HG03460 (cell line): ENCODE measurements at regions not wholly inside any gene's neighbourhood (a gene's known extent, or its start where the extent isn't known, plus 50 kb on each side); places are given as distances from the start of the nearest gene placed in this dataset.

Experiments used
- ATAC-seq: cut with Tn5 transposase; IDR thresholded peaks from one replicate; pipeline ENCODE4 v1.9.1; 2021; ENCODE audit not compliant: unreplicated experiment

DNA sequence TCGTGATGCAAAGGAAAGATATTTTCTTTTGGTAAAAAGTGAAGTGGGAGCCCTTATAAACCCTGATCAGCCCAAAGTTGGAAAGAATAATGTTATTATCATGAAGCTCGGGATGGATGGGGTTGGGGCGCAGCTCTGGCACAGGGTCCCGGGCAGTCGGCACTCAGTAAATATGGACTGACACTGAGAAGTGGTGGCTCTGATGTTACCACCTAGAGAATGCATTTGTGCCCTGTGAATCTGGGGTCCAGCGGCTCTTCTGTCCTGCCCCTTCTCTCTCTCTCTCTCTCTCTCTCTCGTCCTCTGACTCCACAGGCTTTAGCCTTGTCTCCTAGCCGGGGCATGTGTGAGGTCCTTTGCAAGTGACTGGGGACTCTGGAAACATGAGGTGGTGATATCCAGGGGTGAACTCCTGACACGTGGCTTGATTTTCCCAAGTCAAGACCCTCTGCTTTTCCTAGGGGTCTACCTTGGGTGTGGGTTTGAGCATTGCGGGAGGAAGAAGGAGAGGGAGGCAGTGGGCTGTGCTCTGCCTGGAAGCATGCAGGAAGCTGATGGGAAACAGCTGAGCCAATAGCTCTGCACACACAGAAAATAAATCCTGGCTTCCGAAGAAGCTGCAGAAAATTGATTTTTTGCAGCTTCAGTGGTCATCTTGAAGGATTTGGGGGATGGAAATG, 162.7 kb downstream of the MACROH2A1 start:
- no peak for ATAC-seq

GRCh38 chr5:135235551-135236227, 163.3 kb downstream of the MACROH2A1 start:
- ATAC-seq = no peak

DNA sequence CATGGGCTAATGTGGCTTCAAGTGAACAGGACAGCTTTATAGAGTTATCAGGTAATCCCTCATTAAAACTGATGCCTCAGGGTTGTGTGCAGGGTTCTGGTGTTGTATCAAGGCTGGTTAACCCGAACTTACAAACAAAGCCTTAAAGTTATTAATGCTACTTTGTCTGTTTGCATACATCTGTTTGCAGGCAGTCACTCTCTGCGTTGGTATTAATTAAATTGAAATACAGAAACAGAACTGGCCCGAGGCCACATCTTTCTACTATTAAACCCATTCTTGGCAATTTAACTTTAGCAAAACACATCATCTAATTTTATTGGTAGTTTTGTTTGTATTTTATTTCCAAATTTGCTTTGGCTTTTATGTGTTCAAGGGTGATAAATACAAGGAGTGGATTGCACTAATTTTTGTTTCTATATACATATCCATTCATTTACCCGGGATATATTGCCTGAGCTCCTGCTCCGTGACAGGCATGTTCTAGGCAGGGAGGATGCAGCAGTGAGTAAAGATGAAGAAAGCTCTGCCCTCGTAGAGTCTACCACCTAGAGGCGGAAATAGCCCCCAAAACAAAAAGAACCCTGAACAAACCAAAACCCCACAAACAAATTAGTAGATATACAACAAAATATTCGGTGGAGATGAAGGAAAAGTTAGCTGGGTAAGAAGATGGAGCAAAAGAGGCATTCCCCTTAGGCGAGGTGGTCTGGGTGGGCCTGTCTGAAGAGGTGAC, 164.2 kb downstream of the MACROH2A1 start:
- no peak for ATAC-seq

DNA sequence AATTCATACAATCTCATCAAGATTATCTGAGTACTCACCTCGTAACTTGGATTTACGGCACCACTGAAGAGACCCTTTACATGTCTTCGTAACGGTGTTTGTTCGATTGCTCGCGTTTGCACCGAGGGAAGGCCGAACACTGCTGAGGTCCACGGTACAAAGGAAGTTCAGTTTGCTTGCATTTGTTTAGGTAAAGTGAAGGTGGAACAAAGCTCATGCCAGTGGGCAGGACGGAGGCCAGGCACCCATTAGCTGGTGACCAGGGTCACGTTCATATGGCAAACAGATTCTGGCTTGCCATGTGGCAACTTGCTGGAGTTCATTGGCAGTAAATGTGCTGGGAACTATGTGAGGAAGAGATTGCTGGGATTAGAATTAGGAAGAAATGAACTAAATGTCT, 164.8 kb downstream of the MACROH2A1 start:
- no peak for ATAC-seq

DNA sequence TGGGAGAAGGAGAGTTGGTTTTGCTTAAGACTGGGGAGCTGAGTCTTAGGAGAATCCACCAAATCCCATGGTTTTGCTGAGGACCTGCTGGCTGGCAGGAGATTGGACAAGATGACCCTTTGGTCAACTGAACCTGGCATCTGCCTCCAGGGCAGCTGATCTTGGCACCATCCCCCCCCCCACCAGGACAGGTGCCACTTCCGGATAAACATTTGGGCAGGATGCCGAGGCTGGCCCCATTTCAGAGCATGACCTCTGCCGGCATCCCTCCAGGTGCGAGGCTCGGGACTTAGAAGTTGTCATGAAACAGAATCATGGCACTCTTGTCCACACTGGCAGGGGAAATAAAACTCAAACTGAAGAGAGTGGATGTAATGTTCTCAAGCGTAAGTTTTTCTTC, 165.6 kb downstream of the MACROH2A1 start:
- ATAC-seq = no peak

GRCh38 chr5:135232958-135233357, 166.1 kb downstream of the MACROH2A1 start:
- ATAC-seq = no peak

DNA sequence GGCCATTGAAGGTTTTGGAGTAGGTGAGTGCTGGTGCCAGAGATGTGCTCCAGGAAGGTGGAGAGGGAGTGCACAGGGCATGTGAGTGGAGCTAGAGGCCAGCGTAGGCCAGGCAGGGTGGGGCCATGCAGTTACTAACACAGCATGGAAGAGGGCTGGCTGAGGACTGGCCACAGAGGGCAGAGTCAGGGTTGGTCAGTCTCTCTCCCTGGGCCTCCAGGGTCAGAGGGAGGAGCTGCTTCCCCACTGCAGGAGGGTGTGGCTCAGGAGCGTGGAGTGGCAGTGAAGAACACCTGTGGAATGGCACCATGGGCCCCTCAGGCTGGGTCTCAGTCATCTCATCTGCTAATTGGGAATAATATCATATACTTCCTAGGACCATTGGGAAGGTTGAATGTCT, 167.7 kb downstream of the MACROH2A1 start:
- no peak for ATAC-seq

DNA sequence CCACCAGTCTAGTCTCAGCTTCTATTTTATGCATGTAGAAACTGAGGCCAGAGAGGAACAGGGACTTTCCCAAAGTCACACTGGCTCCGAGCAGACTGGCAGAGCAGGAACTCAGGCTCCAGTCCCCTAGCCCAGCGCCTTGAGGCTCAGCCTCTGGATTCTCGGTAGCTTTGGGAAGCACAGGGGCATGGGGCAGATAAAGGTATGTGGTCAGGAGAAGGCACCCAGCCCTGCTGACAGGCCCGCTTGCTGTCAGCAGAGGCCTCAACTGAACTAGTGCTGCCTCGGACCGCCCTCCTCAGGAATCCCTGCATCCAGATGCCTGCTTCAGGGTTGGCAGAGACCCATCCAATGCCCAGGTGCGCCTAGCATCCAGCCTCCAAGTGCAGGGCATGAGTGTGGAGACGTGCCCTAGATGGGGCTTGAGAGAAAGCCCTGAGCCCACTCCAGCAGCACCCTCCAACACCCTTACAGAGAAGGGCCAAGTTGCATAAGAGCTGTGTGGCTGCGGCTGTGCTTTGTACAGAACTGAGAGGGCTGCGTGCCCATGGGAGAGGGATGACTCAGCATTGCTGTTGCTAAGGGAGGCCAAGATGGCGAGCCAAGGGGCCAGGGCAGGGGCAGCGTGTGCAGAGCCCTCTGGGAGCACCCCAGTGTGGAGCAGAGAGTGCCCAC, 168.6 kb downstream of the MACROH2A1 start:
- no peak for ATAC-seq

DNA sequence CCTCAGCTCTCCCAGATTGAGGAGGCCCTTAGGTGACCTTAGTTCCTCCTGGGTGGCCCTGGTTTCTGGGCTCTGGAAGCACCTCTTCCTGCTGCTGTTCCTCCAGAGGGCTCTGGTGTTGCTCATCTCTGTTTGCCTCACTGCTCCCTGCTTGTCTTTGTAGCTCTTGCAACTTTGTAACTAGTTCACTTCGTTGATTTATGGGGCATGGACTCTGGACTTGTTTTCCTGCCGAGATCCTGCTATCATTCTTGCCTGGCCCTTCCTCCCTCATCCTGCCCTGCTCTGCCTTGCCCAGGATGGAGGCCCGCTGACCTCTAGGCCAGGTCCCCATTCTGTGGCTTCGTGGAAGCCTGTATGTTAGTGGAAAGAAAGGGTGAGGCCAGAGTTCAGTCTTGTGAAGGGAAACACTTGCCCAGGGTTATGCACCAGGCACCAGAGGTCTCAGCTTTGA, 169.3 kb downstream of the MACROH2A1 start:
- no peak for ATAC-seq

- no peak for ATAC-seq
Measured at GRCh38 chr5:135229122-135229521, 169.9 kb downstream of the MACROH2A1 start.

- no peak for ATAC-seq
Measured at GRCh38 chr5:135228222-135228621, 170.8 kb downstream of the MACROH2A1 start.

- no peak for ATAC-seq
Measured at GRCh38 chr5:135227064-135228022, 171.7 kb downstream of the MACROH2A1 start.

DNA sequence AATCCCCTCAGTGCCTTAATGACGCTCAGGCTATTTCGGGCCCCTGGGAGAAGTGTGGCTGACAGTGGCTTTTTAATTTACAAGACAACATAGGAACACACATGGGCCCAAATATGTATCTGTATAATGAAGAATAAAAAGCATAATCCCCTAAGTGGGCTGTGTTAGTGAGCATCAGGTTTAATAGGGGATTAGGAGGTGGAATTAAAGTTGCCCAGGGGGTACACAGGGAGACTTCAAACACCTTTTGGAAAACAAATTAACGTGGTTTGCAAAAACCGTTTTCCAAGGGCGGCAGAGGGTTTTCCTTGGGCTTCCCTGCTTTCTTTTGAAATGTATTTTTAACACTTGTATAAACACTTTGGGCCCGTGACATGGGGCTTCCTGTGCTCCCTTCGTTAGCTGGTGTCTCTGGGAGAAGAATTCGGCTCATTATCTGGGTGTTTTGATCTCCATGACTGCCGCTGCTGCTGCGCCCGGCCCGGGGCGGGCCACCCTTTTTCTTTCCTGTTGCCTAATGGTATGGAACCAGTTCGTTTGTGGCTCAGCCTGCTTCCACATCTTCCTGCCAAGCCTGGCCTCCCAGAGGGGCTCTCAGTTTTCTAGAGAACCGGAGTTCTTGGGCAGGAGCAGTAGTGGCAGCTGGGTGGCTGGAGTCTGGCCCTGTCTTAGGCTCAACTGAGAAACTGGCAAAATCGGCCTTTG, 173.0 kb downstream of the MACROH2A1 start:
- ATAC-seq = no peak

DNA sequence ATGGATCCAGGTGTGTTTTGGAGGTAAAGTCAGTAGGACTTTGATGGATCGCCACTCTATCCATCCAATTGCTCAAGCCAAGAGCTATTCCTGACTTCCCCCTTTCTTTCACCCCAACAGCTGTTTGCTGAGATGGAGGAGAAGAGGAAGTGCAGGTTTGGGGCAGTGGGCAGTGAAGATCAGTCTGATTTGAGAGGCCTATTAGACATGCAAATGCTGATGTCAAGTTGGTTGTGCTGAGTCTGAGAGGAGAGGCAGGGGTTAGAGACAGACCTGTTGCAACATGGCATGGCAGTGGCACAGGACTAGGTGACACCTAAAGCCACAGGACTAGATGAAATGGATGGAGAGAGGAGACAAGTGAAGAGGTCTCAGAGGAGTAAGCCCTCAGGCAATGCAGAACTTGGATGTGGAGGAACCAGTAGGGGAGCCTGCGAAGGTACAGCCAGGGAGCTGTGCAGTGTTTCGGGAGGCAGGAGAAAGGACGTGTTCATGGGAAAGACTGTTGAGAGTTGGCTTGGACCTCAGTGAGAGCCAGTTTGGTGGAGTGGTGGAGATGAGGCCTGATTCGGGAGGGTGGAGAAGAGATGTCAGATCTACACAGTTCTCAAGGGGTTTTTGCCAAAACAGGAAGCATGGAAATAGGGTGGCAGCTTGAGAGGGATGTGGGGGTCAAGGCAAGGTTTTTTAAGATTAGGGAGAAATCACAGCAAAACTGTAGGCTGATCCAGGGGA, 175.0 kb downstream of the MACROH2A1 start:
- ATAC-seq = no peak

GRCh38 chr5:135223404-135223803, 175.6 kb downstream of the MACROH2A1 start:
- ATAC-seq = no peak

DNA sequence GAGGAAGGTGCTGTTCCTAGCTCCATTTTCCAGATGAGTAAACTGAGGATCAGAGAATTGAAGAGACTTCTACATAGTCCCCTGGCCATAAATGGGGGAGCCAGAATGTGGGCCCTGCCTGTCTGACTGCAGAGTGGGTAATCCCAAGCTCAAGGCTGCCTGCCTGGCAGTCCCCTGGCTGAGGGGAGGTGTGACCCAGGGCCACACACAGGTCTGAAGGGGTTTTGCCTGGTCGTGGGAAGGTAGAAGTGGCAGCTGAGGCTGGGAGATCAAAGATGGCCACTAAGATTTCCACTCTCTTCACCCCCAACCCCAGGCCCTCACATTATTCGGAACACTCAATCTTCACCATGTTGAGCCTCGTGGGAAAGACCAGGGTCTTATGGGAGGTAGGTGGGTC, 176.3 kb downstream of the MACROH2A1 start:
- no peak for ATAC-seq

- no peak for ATAC-seq
Measured at GRCh38 chr5:135222171-135222681, 176.8 kb downstream of the MACROH2A1 start.

- no peak for ATAC-seq
Measured at GRCh38 chr5:135221696-135222095, 177.3 kb downstream of the MACROH2A1 start.

GRCh38 chr5:135221187-135221473, 177.9 kb downstream of the MACROH2A1 start:
- ATAC-seq = no peak
